GM19328 (cell line): ENCODE measurements at regions not wholly inside any gene's neighbourhood (a gene's known extent, or its start where the extent isn't known, plus 50 kb on each side); places are given as distances from the start of the nearest gene placed in this dataset.
"Not testable (repeated sequence)": the region's sequence is repeated elsewhere in the genome, so short reads cannot be mapped to it uniquely, and the experiment has no call there.

Experiments used
- ATAC-seq: cut with Tn5 transposase; IDR thresholded peaks from one replicate; pipeline ENCODE4 v1.9.1; 2021; ENCODE audit warnings: mild to moderate bottlenecking, moderate library complexity; ENCODE audit not compliant: unreplicated experiment

DNA sequence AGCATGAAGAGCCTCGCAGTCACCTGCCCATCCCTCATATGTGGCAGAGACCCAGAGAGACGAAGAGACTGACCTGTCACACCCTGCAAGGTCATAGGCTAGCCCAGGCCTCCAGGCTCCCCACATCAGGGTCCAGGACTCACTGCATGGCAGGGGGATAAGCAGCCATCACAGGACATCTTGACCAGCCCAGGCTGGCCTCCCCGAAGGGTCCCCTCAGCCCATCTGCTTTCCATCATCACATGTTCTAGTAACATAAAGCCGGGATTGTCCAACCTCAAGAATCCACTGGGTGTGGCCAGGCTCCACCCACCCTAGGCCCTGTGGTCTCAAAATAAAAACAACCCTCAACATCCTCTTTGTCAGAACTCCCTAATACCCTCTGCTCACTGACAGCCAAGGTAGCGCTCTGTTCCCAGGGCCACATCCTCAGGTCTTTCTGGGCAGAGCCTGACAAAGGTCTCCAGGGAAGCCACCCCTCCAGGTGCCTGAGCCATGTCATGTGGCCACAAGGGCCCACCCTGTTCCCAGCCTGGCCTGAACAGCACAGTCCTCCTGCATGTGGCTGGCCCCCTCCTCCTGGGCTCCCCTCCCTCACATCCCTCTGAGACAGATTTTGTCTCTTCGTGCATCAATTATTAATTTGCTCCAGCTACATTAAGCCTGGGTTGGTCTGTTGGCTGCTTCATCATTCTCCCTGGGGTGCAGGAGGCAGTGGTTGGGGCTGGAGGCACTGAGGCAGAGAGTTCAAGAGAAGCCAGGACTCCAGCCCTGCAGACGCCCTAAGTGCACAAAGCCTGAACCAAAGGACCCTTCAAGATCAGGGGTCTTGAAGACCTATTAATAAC lies 131.8 kb upstream of the UNC5B start:
- ATAC-seq: no peak

DNA sequence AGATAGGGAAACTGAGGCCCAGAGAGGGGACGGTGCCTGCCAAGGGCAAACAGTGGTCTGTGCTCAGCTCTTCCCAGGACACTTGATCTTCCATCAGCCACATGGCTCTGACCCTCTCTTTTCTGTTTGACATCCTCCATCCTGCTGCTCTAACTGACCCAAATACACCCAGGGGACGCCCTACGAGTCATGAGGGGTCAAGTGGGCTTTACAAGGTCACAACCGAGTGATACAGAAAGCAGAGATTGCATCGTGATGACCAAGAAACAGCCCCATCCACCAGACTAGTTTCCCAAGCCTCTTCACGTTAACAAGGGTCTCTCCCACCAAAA lies 131.2 kb upstream of the UNC5B start:
- no peak for ATAC-seq

DNA sequence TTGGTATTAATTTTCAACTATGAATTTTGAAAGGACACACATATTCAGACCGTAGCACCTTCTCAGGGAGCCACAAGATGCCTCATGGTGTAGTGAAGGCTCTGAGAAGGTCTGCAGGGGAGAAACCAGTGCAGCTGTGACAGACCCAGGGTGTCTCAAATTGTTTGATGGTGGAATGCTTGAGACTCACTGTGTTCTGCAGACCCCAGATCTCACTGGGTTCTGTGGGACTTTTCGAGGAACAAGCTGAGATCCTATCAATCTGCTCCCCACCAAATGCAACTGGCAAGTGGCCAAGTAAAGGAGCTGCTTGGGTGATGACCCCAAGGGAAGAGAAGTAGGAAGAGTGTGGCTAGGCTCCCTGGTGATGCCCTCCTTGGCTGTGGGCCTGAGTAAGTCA lies 130.5 kb upstream of the UNC5B start:
- no peak for ATAC-seq

DNA sequence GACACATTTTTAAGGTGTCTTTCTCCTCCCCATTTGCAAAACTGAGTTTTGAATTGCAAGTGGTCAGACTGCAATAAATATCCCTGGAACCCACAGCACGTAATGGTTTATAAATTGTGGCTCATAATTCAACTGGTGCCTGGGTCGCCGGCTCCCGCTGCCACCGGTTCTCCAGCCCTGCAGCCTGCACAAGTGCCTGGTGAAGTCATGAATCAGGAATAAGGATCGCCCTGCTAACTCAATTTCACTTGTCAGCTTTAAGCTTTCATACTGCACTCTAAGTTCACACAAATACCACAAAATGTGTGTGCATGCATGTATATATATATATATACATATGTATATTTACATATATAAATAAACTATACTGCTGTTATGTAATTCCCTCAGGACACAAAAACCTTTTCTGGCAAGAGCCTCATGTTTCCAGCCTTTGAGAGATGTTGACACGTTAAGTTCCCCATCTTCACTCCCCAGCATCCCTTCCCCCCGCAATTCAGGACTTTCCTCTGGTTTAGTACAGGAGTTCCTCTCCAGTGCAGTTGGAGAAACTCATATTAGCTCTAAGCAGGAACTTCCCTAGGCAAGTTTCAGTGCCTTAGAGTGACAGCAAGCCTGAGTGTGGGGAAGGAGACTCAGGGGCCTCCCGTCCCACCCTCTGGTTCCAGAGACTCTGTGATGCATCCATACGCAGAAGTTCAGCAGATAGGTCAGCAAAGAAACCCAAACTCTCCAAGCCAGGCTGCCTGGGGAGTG lies 129.2 kb upstream of the UNC5B start:
- no peak for ATAC-seq

DNA sequence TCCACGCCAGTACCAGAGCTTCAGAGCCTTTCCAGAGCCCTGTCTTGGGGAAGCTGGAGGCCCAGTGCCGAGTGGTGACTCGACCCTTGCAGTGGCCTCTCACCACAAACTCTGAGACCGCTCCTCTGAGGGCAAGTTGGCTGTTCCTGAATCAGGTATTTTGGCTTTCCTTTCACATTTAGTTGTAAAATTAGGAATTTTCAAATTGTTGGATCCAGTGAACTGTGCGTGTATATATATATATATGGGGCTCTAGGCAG lies 128.7 kb upstream of the UNC5B start:
- ATAC-seq: no peak

DNA sequence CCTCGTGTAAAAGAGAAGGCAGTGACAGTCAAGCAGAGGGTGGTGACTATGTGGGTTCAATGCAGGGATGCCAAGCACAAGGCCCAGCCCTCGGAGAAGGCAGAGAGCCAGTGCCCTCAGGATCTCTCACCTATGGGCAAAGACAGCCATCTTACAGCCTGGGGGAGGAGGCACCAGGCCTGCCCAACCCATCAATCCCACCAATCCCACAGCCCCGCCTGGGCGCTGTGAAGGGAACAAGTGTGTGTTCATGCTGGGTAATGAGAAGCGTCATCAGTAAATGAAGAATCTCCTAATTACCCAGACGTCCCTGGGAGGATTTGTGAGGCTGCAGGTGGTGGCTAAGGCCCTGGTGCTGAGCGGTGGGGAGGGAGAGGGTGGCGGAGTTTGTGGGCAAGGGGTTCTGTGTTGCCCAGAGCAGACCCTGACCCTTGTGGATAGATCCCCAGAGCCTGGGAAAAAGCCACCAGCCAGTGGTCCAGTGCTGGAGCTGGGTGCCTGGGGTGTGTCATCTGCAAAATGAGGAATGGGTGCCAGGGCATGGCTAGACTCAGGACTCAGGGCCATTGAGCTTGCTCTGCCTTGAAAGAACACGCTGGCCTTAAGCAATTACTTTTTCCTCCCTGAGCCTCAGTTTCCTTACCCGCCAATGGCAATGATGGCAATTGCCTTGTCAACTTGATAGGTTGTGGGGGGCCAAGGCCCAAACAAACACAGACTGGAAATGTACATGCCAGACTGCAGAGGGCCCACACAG lies 128.1 kb upstream of the UNC5B start:
- no peak for ATAC-seq

DNA sequence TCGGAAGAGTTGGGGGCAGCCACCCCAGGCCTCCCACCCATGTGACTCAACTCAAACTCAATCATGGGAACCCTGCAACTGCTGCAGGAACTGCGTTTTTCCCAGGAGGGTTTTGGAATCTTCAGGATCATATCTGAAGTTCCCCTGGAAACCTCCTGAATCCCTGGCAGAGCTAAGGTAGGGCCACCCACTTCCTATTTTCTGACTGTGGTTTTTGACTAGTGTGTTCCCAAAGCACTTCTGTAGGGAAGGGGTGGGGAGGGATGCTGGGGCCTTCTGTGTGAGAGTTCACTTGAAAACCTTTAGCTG lies 127.6 kb upstream of the UNC5B start:
- no peak for ATAC-seq

DNA sequence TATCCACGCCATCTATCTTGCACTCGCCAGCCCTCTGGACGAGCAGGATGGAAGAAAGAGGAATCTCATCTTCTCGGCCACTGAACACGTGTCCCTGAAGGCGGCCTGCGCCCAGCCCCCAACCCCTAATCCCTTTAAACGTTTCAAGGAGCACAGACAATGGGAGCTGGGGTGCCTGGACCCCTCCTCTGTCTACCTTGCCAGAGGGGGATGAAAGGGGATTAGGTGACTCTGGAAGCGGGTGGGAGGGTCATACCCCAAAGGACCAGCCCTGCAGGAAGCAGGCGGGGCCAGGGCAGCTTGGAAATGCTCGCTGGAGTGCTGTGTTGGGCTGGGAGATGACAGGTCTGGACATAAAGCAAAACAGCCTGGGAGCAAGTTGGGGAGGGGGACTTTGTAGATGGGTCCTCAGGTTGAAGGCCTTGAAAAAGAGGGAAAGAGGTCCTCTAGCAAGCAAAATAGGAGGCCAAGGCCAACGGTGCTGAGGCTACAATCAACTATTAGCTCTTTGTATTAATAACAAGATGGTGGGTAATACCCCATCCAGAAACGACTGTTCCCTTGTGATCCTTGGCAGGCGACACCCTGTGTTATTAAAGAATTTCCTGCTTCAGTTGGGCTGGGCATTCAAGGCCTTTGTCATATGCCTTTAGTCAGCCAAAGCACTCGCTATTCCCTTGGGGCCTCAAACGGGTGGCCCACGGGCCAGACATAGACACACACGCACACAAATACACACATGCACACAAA lies 126.5 kb upstream of the UNC5B start:
- no peak for ATAC-seq

DNA sequence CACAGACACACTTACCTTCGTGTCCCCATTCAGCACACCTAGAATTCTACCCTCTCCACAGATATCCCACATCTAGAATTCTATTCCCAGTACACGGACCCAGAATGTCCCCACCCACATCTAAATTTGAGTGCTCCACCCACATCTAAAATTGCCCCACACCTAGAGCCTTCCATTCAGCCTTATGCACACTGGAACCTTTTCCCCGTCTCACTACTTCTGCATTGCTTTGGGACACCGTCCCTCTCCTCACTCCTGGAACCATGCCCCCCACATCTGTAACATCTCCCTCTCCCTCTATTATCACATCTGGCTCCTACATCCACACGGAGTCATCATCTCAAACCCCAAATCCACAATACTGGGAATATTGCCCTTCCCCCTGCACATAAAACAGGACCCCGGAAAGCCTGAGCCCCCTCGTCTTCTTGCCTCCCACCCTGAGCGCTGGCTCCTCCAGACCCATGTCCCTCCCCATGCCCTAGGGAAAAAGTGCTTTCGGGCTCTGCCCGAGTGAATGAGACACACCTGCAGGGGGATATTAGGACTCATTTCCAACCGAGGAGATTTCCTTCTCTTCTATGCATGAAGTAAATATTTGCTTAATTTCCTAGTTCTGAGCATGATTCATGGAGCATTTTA lies 125.8 kb upstream of the UNC5B start:
- no peak for ATAC-seq

DNA sequence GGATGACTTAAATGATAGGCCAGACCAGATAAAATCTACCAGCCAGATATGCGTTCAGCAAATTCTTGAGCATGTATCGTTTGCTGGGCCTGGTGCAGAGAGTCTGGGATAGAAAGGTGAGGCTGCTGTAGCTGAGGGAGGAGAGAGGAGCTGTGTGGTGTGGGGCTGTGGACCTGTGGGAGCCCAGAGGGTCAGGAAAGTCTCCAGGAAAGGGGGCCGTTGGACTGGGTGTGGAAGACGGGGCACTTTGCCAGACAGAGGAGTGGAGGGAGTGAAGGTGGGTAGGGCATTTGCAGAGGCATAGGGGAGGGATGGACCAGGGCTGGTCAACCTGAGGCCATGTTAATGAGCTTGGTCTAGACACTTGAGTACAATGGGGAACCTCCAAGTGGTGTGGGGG lies 124.7 kb upstream of the UNC5B start:
- no peak for ATAC-seq

DNA sequence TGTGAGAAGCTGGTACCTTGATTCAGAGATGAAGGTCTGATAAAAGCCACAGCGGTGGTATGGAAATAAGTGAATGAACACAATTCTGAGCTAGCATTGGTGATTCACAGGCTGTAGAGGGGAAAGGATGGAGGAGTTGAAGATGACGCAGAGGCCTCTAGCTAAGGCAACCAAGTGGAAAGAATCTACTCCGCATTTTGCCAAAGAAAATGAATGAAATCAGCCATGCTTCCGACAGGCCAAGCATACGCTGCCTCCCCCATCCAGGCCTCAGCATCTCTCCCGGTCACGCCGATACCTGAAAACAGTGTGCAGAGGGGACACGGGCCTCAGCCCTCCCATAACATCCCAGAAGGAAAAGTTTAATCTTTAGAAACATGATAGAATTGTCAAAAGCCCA lies 124.3 kb upstream of the UNC5B start:
- no peak for ATAC-seq

DNA sequence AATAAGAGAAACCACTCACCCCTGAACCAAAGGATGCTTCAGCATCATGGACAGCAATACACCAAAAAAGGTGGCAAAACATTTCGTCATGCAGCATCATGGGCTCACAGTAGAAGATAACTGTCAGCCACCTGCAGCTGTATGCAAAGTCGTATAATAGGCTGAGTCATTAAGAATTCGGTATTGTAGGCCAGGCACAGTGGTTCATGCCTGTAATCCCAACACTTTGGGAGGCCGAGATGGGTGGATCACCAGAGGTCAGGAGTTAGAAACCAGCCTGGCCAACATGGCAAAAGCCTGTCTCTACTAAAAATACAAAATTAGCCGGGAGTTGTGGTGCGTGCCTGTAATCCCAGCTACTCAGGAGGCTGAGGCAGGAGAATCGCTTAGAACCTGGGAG lies 123.8 kb upstream of the UNC5B start:
- not testable (repeated sequence) for ATAC-seq

DNA sequence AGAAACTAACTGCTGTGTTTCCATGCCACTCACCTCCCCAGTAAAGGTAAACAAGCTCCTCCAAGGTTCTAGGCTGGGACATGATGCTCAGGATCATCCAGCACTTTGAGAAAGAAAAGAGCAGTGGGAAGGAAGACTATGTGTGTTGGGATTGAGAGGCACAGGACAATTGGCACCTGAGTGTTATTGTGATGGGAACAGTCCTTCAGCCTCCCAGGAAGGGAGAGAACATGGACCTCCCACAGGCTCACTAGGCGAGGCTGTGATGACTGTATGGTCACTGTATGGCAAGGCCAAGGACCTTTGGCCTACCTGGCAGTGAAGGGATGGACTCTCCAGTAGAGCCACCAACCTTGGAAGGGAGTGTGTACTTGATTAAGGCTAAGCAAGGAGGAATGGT lies 123.2 kb upstream of the UNC5B start:
- no peak for ATAC-seq

DNA sequence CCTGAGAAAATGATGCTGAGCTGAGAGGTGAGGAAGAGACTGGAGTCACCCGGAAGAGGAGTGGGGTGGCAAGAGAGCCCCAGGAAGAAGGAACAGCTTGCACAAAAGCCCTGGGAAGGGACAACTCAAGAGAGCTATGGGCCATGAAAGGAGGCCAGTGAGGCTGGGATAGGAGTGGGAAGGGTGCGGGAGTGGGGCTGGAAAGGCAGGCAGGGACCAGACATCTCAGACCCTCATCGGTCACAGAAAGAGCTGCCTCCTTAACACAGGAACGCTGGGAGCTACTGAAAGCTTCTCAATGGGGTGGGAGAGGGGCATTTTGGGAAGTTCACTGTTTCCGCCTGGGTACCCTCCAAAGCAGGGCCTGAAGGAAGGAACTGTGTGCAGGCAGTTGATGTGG lies 122.0 kb upstream of the UNC5B start:
- ATAC-seq: no peak

DNA sequence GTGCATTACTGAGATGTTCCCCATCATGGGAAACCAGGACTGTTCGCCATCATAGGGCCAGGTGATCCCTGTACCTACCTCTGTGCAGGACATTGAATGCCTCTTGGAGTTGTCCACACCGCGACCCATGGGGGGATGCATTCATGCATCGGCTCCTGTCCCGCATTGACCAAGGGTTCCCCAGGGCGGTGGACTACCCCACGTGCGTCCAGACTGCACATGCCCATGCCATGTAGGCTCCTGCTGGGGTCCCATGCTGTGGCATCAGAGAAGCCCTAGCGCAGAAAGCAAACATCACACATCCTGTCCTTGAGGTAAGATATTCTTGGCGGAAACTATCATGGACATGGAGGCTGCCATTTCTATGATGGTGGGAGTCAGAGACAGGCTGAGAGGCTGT lies 121.6 kb upstream of the UNC5B start:
- ATAC-seq: no peak

DNA sequence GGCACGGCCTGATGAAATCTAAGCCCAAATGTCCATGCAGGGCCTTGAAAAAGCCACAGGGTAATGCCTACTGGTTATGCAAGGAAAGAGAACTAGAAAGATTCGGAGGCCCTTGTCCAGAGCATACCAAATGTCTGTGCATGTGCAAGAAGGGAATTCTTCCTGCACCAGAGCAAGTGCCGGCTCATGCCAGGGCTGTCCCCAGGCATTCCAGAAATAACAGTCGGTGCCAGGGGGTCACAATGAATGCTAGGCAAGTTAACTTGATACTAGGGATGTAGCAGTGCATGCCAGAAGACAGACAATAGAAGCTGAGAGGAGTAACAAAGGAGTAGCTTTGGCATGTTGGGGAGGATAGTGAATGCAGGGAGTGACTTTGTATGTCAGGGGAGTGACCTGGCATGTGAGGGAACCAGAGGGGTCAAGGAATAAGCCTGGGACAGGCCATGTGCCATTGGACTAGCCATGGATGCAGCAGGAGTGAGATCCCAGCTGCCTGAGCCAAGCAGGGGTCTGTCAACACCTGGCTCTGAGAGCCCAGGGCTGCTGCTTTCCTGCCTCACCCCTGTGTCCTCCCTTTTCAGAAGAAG lies 119.5 kb upstream of the UNC5B start:
- no peak for ATAC-seq

DNA sequence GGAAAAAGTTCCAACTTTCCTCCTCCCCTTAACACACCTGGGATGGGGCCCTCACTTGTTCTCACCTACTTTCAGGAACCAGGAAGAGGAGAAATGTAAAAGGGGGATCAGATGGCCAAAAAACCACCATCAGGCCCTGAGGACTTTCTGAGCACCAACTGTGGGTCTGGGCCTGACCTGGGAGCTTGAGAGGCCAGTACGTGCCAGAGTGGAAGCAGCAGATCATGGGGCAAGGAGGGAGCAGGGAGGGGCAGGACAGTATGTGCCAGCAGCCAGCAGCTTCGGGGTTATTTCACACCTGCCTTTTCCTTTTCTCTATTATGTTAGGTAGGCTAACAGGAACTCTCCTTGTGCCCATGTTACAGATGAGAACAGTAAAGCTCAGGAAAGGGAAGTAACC lies 118.8 kb upstream of the UNC5B start:
- no peak for ATAC-seq

DNA sequence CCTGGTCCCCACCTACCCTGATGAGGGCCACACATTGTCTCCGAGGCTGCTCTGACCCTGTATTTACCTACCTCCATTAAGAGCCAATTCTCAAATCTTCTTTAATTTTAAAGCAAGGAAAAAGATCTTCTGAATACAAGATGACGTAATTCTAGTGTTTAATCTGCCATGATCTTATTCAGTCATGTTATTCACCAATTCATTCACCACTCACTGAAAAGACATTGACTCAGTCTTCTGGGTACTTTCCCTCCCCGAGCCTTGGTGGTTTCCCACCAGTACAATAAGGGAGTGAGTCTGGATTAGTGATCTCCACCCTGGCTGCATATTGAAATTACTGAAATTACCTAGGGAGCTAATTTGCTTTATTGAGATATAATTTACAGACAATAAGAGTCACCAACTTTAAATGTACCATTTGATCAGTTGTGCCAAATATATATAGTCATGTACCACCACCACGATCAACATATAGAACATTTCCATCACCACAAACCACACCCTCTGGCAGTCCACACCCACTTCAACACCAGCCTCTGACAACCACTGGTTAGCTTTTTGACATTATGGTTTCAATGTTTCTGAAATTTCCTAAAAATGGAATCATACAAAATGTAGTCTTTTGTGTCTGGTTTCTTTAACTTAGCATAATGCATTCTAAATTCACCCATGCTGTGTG lies 117.5 kb upstream of the UNC5B start:
- ATAC-seq: no peak

DNA sequence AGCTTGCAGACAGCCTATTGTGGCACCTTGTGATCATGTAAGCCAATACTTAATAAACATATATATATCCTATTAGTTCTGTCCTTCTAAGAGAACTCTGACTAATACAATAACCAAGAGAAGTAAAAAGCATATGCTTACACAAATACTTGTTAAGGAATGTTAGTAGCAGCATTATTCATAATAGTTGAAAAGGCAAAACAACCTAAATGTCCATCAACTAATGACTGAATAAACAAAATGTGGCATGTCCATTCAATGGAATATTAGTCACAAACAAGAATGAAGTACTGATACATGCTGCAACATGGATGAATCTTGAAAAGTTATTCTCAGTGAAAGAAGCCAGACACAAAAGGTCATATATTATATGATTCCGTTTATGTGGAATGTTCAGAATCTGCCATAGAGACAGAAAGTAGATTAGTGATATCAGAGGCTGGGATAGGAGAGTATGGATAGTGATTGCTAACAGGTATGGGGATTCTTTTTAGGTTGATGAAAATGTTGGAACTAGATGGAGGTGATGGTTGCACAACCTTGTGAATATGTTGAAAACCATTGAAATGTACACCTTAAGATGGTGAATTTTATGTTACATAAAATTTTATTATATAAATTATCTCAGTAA lies 112.5 kb upstream of the UNC5B start:
- ATAC-seq: no peak

DNA sequence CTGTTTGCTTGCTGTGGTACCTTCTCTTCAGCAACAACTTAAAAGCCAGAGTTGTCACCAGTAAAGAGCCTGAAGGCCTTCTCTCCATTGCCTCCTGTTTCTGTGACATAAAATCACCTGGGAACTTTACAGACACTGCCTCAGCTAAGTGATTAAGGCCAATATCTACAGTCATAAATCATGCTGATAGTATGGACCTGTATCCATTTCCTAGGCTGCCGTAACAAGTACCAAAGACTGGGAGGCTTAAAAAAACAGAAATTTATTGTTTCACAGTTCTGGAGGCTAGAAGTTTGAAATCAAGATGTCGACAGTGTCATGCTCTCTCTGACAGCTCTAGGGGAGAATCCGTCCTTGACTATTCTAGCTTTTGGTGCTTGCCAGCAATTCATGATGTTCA lies 108.4 kb upstream of the UNC5B start:
- no peak for ATAC-seq
